ENCODE measurements at regions not wholly inside any gene's neighbourhood (a gene's known extent, or its start where the extent isn't known, plus 50 kb on each side); places are given as distances from the start of the nearest gene placed in this dataset.

- TF ChIP-seq CTCF (IDR thresholded peaks at IDR 0.05; ENCODE audit: extremely low read depth in 1 of 2, insufficient read depth in 1 of 2, low read depth in 1 of 2, low read length in 2 of 2) (no peak), POLR2AphosphoS5 (IDR thresholded peaks at IDR 0.05; ENCODE audit: insufficient read depth, low read depth, low read length) (no peak), EZH2 (IDR thresholded peaks at IDR 0.05; ENCODE audit: borderline replicate concordance, low read depth, low read length, severe bottlenecking) (no peak), POLR2A (IDR thresholded peaks at IDR 0.05; ENCODE audit: low read depth, low read length) (no peak)
Observed at GRCh38 chr15:96408591-96409183, 78.2 kb downstream of the NR2F2 start.

Measured in endothelial cell of umbilical vein (primary cell).